ENCODE measurements at regions not wholly inside any gene's neighbourhood (a gene's known extent, or its start where the extent isn't known, plus 50 kb on each side); places are given as distances from the start of the nearest gene placed in this dataset.
A peak's percentile ranks its signal among the peaks of the same experiment; 100 is the strongest.

DNA sequence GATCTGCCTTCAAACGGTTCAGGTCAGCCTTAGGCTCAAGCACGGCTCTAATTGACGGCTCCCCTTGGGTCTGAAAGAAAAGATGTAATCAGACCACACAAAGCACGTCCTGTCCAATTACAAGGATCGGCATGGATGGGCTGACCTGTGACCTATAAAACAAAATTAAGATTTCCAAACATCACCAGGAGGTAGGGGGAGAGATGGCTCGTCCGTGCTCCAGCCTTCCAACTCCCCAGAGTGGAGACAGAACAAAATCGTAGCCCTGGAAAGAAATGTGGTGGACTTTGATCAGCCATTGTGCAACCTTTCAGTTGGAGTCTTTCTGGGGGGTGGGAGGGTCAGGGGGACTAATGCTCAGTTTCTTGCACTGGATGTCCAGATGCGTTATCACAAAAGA lies 226.6 kb upstream of the DIO3 start:
- no peak overlapping the region for H3K9ac ChIP-seq (ENCODE audit: low read length)
- H3K27ac ChIP-seq (ENCODE audit: low read depth, low read length): no peak overlapping the region

DNA sequence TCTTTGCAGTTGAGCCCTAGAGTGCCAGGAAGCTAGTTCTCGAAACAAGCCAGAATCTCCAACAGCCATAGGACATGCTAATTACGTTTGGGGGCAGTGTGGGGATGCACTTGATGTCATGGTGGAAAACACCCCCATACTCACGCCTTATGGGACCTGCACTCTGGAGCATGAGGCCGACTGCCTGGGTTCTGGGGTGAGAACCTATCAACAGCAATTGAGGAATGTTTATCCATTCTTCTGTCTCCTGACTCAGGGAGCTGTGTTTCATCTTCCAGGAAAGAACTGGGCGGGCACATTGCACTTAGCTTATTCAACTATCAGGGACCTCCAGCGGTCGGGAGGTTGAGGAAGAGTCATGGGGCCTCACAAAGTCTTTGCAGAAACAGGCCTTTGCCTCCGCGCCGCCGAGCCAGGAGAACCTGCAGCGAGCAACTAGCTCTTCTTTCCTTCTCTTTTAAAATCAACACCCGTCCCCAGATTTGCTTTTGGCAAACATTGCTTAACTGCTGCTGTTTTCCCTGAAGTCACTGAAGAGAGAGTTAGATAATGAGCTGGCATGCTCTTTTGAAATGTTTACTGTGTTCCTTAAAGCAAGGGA lies 226.1 kb upstream of the DIO3 start:
- Histone ChIP-seq H3K4me3 (ENCODE audit: low read depth in 1 of 2, low read length in 2 of 2) (no peak overlapping the region), H3K27me3 (ENCODE audit: control insufficient read depth in 1 of 2, insufficient read depth in 2 of 2, low read length in 2 of 2) (no peaks in the 10 kb centered on the region), H3K9me3 (ENCODE audit: low read length) (no peaks in the 10 kb centered on the region), H3K9ac (ENCODE audit: low read length) (no peak overlapping the region), H3K27ac (ENCODE audit: low read depth, low read length) (no peak overlapping the region), H3K36me3 (ENCODE audit: insufficient read depth, low read length) (no peaks in the 10 kb centered on the region), H3K4me1 (ENCODE audit: insufficient read depth, low read length) (peaks cover 8% of the 10 kb centered on the region)

More for the DNA sequence above, 226.6 kb upstream of the DIO3 start:
- Histone ChIP-seq H3K4me1 (ENCODE audit: insufficient read depth, low read length) (peaks cover 8% of the 10 kb centered on the region), H3K4me3 (ENCODE audit: low read depth in 1 of 2, low read length in 2 of 2) (no peak overlapping the region), H3K36me3 (ENCODE audit: insufficient read depth, low read length) (no peaks in the 10 kb centered on the region), H3K27me3 (ENCODE audit: control insufficient read depth in 1 of 2, insufficient read depth in 2 of 2, low read length in 2 of 2) (no peaks in the 10 kb centered on the region), H3K9me3 (ENCODE audit: low read length) (no peaks in the 10 kb centered on the region)

DNA sequence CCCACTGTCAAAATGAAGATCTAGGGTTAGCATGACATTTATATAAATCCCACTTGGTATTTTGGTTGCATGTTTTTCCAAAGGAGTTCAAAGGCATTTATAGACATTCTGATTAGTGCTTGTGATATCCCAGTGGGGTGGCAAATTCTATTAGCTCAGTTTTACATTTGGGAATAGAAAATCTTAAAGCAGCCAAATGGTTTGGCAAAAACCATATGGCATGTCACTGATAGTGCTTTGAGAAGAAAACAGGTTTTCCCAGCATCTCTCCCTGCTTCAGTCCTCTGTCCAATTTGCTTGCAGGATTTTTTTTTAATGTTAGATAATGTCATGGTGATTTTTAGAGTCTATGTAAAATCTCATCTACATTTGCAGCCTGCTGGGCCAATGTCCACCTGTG lies 225.1 kb upstream of the DIO3 start:
- Histone ChIP-seq H3K9ac (ENCODE audit: low read length) (no peak overlapping the region), H3K4me3 (ENCODE audit: low read depth in 1 of 2, low read length in 2 of 2) (no peak overlapping the region), H3K9me3 (ENCODE audit: low read length) (no peaks in the 10 kb centered on the region), H3K4me1 (ENCODE audit: insufficient read depth, low read length) (peaks cover 8% of the 10 kb centered on the region), H3K27me3 (ENCODE audit: control insufficient read depth in 1 of 2, insufficient read depth in 2 of 2, low read length in 2 of 2) (no peaks in the 10 kb centered on the region), H3K36me3 (ENCODE audit: insufficient read depth, low read length) (no peaks in the 10 kb centered on the region), H3K27ac (ENCODE audit: low read depth, low read length) (no peak overlapping the region)

DNA sequence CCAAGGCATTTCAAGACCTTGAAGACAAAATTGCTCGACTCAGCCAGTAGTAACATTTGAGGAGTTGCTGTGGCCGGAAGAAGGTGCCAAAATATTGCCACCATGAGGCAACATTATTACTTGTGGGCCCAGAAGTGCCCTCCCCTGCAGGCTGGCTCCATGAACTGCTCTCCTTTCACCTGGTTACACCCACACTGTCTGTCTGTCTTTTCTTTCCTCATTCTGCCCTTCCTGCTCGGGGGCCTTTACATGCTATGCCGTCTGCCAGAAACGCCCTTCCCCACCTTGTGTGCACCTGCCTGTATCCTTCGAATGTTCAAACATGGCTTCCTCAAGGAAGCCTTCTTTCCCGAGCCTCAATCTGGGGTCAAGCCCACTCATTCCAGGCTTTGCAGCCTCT lies 224.2 kb upstream of the DIO3 start:
- Histone ChIP-seq H3K4me1 (ENCODE audit: insufficient read depth, low read length) (peaks cover 8% of the 10 kb centered on the region), H3K36me3 (ENCODE audit: insufficient read depth, low read length) (no peaks in the 10 kb centered on the region), H3K9me3 (ENCODE audit: low read length) (no peaks in the 10 kb centered on the region), H3K27me3 (ENCODE audit: control insufficient read depth in 1 of 2, insufficient read depth in 2 of 2, low read length in 2 of 2) (no peaks in the 10 kb centered on the region), H3K9ac (ENCODE audit: low read length) (no peak overlapping the region), H3K27ac (ENCODE audit: low read depth, low read length) (no peak overlapping the region), H3K4me3 (ENCODE audit: low read depth in 1 of 2, low read length in 2 of 2) (no peak overlapping the region)

DNA sequence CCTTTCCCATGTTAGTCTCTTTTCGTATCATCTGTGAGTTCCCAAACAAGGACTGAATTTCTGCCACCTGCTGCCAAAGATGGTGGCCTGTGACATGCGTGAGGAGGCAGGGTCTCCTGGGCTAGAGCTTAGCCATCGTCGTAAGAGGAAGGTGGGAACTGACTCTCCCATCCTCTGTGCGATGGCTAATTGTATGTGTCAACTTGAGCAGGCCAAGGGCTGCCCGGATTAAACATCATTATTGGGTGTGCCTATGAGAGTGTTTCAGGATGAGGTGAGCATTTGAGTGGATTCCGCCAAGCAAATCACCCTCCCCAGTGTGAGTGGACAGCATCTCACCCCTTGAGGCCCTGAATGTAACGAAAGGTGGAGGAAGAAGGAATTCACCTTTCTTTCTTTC lies 220.7 kb upstream of the DIO3 start:
- Histone ChIP-seq H3K27ac (ENCODE audit: low read depth, low read length) (no peak overlapping the region), H3K9me3 (ENCODE audit: low read length) (no peaks in the 10 kb centered on the region), H3K4me3 (ENCODE audit: low read depth in 1 of 2, low read length in 2 of 2) (no peak overlapping the region), H3K27me3 (ENCODE audit: control insufficient read depth in 1 of 2, insufficient read depth in 2 of 2, low read length in 2 of 2) (no peaks in the 10 kb centered on the region), H3K36me3 (ENCODE audit: insufficient read depth, low read length) (no peaks in the 10 kb centered on the region), H3K4me1 (ENCODE audit: insufficient read depth, low read length) (no peaks in the 10 kb centered on the region), H3K9ac (ENCODE audit: low read length) (no peak overlapping the region)

DNA sequence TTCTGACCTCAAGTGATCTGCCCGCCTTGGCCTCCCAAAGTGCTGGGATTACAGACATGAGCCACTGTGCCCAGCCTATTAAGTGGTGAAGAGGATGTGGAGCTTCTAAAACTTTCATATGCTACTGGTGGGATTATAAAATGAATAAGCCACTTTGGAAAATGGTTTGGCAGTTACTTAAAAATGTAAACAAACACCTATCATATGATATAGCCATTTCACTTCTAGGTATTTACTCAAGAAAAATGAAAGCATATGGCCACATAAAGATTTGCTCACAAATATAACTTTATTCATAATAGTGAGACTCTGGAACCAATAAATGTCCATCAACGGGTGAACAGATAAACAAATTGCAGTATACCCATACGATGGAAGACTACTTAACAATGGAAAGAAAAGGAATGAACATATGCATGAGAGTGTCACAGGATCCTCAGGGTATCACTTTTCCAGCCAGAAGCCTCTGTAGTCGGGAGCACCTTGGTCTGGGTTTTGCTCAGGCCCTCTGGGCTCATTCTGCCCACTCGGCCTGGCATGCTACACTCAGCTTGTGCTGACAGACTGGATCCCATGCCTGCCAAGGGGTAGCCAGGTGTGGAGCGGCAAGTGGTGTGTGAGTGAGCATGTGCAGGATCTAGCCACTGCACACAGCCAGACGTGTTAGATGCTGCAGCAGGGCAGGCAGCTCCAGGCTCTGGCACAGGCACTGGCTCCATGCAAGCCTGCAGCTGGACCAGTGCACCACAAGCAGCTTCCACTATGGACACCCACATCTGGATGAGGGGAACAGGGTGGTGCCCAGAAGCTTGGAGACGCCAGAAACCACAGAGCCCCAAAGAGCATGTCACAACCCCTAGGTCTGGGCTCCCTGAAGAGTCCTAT lies 213.2 kb upstream of the DIO3 start:
- no peaks in the 10 kb centered on the region for H3K27me3 ChIP-seq (ENCODE audit: control insufficient read depth in 1 of 2, insufficient read depth in 2 of 2, low read length in 2 of 2)
- H3K9ac ChIP-seq (ENCODE audit: low read length): no peak overlapping the region
- no peaks in the 10 kb centered on the region for H3K36me3 ChIP-seq (ENCODE audit: insufficient read depth, low read length)
- H3K4me1 ChIP-seq (ENCODE audit: insufficient read depth, low read length): peaks cover 20% of the 10 kb centered on the region
- H3K27ac ChIP-seq (ENCODE audit: low read depth, low read length): no peak overlapping the region
- H3K4me3 ChIP-seq (ENCODE audit: low read depth in 1 of 2, low read length in 2 of 2): no peak overlapping the region
- no peaks in the 10 kb centered on the region for H3K9me3 ChIP-seq (ENCODE audit: low read length)

DNA sequence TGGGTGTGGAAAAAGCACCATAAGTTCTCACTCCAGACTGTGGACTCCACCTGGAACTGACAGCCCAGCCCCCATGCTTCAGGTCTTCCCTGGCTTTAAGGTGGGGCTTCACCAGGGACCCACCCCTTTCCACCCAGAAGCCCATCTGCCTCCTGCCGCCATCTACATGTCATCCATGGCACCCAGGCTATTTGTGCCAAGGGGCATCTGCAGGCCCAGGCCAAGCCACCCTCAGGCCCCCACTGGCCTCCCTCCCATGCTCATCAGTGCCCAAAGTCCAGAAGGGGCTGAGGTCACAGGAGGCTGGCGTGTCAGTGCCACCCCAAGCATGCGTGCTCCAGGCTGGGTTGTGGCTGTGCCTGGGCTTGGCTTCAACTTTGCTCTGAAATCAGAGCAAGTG lies 212.2 kb upstream of the DIO3 start:
- Histone ChIP-seq H3K27me3 (ENCODE audit: control insufficient read depth in 1 of 2, insufficient read depth in 2 of 2, low read length in 2 of 2) (no peaks in the 10 kb centered on the region), H3K36me3 (ENCODE audit: insufficient read depth, low read length) (no peaks in the 10 kb centered on the region), H3K4me1 (ENCODE audit: insufficient read depth, low read length) (peaks cover 20% of the 10 kb centered on the region), H3K4me3 (ENCODE audit: low read depth in 1 of 2, low read length in 2 of 2) (no peak overlapping the region), H3K9ac (ENCODE audit: low read length) (no peak overlapping the region), H3K27ac (ENCODE audit: low read depth, low read length) (no peak overlapping the region), H3K9me3 (ENCODE audit: low read length) (no peaks in the 10 kb centered on the region)

DNA sequence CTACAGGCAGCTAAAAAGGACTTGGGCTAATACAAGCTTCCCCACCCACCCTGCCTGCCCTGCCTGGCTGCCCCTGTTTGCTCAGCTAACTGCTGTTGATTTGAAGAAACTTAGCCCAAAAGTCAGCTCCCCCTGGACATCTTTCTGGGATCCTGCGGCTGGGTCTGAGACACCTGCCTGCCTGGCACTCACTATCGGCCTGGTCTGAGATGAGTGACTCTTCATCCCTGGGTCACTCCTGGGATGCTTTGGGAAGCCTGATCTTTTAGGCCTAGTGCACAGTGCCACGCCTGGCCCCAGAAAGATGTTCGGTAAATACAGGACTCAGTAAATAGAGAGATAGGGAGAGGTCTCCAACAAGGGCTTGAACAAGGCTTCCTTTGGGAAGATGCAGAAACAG lies 211.3 kb upstream of the DIO3 start:
- H3K9ac ChIP-seq (ENCODE audit: low read length): no peak overlapping the region
- H3K27ac ChIP-seq (ENCODE audit: low read depth, low read length): no peak overlapping the region
- H3K36me3 ChIP-seq (ENCODE audit: insufficient read depth, low read length): no peaks in the 10 kb centered on the region
- H3K4me1 ChIP-seq (ENCODE audit: insufficient read depth, low read length): peaks cover 20% of the 10 kb centered on the region
- H3K27me3 ChIP-seq (ENCODE audit: control insufficient read depth in 1 of 2, insufficient read depth in 2 of 2, low read length in 2 of 2): no peaks in the 10 kb centered on the region
- no peaks in the 10 kb centered on the region for H3K9me3 ChIP-seq (ENCODE audit: low read length)
- H3K4me3 ChIP-seq (ENCODE audit: low read depth in 1 of 2, low read length in 2 of 2): no peak overlapping the region

DNA sequence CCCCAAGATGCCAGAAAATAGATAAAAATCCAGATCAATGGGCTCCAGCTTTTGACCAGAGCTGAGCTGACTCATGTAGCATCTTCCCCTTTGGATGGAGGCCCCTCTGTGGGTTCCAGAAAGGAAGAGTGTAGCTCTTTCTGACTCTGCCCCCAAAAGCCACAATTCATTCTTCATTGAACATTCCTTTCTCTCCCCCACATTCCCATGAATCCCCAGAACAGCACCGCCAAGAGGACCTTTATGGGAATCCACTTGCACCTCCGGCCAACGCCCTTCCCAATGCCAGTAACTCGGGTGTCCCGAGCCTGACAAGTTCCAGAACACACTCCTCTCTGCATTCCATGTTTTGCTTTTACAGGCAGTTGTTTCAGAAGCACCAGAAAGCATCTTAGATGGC lies 210.6 kb upstream of the DIO3 start:
- Histone ChIP-seq H3K27ac (ENCODE audit: low read depth, low read length) (peak overlapping the region; percentile 36), H3K4me3 (ENCODE audit: low read depth in 1 of 2, low read length in 2 of 2) (no peak overlapping the region), H3K9me3 (ENCODE audit: low read length) (no peaks in the 10 kb centered on the region), H3K4me1 (ENCODE audit: insufficient read depth, low read length) (peaks cover 20% of the 10 kb centered on the region), H3K36me3 (ENCODE audit: insufficient read depth, low read length) (no peaks in the 10 kb centered on the region), H3K9ac (ENCODE audit: low read length) (no peak overlapping the region), H3K27me3 (ENCODE audit: control insufficient read depth in 1 of 2, insufficient read depth in 2 of 2, low read length in 2 of 2) (no peaks in the 10 kb centered on the region)

DNA sequence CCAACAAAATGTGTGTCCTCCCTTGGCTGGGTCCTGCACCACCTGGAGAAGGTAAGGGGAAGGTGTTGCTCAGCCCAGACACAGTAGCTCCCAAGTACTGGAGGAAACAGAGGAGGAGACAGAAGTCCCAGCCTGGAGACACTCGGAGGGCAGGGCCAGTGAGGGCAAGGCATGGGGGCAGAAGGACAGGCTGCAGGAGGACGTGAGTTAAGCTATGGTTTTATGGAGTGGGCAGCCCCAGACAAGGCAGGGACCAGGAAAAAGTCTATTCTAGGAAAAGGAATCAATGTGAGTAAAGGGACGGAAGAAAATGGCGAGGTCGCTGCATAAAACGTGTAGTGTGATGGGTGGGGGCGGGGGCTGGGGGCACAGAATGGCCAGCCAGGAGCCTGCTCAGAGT lies 210.1 kb upstream of the DIO3 start:
- H3K4me3 ChIP-seq (ENCODE audit: low read depth in 1 of 2, low read length in 2 of 2): no peak overlapping the region

DNA sequence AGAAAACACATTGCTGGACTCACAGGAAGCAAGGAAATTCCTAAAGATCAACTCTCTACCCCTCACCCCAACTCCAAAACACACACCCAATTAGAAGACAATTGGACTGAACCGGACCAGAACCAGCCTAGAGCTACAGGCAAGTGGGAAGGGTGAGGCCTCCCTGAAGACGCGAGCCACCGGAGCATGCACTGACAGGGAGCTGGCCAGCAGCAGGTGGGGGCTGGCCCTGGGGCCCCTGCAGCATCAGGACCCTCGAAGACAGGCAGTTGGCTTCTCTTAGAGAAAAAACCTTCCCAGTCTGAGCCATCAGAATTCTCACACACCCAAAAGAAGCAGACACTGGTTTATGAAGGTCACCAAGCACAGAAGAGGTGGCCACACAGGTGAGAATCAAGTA lies 209.5 kb upstream of the DIO3 start:
- Histone ChIP-seq H3K4me3 (ENCODE audit: low read depth in 1 of 2, low read length in 2 of 2) (no peak overlapping the region), H3K9me3 (ENCODE audit: low read length) (no peaks in the 10 kb centered on the region), H3K9ac (ENCODE audit: low read length) (no peak overlapping the region), H3K4me1 (ENCODE audit: insufficient read depth, low read length) (peaks cover 20% of the 10 kb centered on the region), H3K27me3 (ENCODE audit: control insufficient read depth in 1 of 2, insufficient read depth in 2 of 2, low read length in 2 of 2) (no peaks in the 10 kb centered on the region), H3K27ac (ENCODE audit: low read depth, low read length) (no peak overlapping the region), H3K36me3 (ENCODE audit: insufficient read depth, low read length) (no peaks in the 10 kb centered on the region)

More for the DNA sequence above, 210.1 kb upstream of the DIO3 start:
- no peaks in the 10 kb centered on the region for H3K9me3 ChIP-seq (ENCODE audit: low read length)
- H3K27me3 ChIP-seq (ENCODE audit: control insufficient read depth in 1 of 2, insufficient read depth in 2 of 2, low read length in 2 of 2): no peaks in the 10 kb centered on the region
- H3K27ac ChIP-seq (ENCODE audit: low read depth, low read length): peak overlapping the region; percentile 36
- no peaks in the 10 kb centered on the region for H3K36me3 ChIP-seq (ENCODE audit: insufficient read depth, low read length)
- no peak overlapping the region for H3K9ac ChIP-seq (ENCODE audit: low read length)
- H3K4me1 ChIP-seq (ENCODE audit: insufficient read depth, low read length): peaks cover 20% of the 10 kb centered on the region

DNA sequence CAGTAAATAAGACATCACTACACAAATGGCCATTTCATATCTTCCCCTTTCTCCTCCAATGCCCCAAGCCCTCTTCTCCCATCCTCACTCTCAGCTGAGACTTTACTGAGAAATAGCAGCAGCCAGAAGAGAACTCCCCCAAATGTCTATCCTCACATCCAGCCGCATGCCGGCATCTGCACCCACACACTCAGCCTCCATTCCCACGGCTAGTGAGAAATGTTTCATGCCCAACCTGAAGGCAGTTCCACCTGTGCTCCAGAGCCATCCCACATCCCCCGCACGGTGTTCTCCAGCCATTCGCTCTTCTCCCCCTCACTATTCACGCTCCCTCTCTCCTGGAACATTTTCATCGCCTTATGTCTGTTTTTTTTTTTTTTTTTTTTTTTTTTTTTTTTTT lies 208.7 kb upstream of the DIO3 start:
- Histone ChIP-seq H3K27me3 (ENCODE audit: control insufficient read depth in 1 of 2, insufficient read depth in 2 of 2, low read length in 2 of 2) (no peaks in the 10 kb centered on the region), H3K9me3 (ENCODE audit: low read length) (no peaks in the 10 kb centered on the region), H3K9ac (ENCODE audit: low read length) (no peak overlapping the region), H3K36me3 (ENCODE audit: insufficient read depth, low read length) (no peaks in the 10 kb centered on the region), H3K4me1 (ENCODE audit: insufficient read depth, low read length) (peaks cover 20% of the 10 kb centered on the region), H3K27ac (ENCODE audit: low read depth, low read length) (no peak overlapping the region), H3K4me3 (ENCODE audit: low read depth in 1 of 2, low read length in 2 of 2) (no peak overlapping the region)
